Loucy (cell line): ENCODE measurements at regions not wholly inside any gene's neighbourhood (a gene's known extent, or its start where the extent isn't known, plus 50 kb on each side); places are given as distances from the start of the nearest gene placed in this dataset.

Experiments used
- CTCF ChIP-seq: fragments of 200-600 bp; sonication (generic); conservative IDR thresholded peaks from 2 replicates; pipeline ENCODE4 v1.5.1; 2014; ENCODE audit warnings: mild to moderate bottlenecking, antibody characterized with exemption, low read length
- EZH2phosphoT487 ChIP-seq: fragments of 200-600 bp; IDR thresholded peaks from 2 replicates; pipeline ENCODE4 v1.6.1; 2018; ENCODE audit warnings: antibody characterized with exemption, mild to moderate bottlenecking, moderate library complexity, borderline replicate concordance

GRCh38 chr5:102608414-102608813, 109.6 kb upstream of the SLCO6A1 start:
- no peak for TF ChIP-seq CTCF
- no peak for TF ChIP-seq EZH2phosphoT487
